ENCODE measurements at regions not wholly inside any gene's neighbourhood (a gene's known extent, or its start where the extent isn't known, plus 50 kb on each side); places are given as distances from the start of the nearest gene placed in this dataset.

DNA sequence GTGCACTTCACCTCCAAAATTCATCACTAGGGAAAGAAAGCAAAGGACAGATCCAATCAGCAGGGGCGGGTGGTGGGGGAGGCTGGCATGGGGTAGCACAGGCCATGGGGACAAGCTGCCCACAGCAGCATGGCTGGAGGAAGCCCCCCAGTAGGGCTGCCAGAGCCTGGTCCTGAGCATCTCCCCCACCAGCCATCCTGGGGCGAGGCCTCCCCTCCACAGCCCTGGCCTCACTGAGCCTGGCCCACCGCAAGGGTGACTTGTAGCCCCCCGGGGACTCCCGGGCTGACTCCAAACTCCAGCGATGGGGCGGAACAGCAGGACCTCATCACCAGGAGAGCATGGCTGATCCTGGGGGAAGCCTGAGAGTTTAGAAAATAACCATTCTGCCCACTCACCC lies 92.4 kb upstream of the TCERG1L start:
- TF ChIP-seq, protein P1, sequence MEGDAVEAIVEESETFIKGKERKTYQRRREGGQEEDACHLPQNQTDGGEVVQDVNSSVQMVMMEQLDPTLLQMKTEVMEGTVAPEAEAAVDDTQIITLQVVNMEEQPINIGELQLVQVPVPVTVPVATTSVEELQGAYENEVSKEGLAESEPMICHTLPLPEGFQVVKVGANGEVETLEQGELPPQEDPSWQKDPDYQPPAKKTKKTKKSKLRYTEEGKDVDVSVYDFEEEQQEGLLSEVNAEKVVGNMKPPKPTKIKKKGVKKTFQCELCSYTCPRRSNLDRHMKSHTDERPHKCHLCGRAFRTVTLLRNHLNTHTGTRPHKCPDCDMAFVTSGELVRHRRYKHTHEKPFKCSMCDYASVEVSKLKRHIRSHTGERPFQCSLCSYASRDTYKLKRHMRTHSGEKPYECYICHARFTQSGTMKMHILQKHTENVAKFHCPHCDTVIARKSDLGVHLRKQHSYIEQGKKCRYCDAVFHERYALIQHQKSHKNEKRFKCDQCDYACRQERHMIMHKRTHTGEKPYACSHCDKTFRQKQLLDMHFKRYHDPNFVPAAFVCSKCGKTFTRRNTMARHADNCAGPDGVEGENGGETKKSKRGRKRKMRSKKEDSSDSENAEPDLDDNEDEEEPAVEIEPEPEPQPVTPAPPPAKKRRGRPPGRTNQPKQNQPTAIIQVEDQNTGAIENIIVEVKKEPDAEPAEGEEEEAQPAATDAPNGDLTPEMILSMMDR (IDR thresholded peaks at IDR 0.05; ENCODE audit: insufficient read depth, low read length, poor library complexity, severe bottlenecking), result no peak
- no peak for DNase-seq (ENCODE audit: extremely low read depth, insufficient read length)
- H3K27me3 ChIP-seq (replicated peaks; ENCODE audit: control insufficient read depth, insufficient read depth, low read length), result no peaks in the 10 kb centered on the region
- no peaks in the 10 kb centered on the region for H3K36me3 ChIP-seq (ENCODE audit: control insufficient read depth, insufficient read depth, low read length)
- no peak overlapping the region for H3K4me3 ChIP-seq (replicated peaks; ENCODE audit: low read depth, low read length)

- DNase-seq (ENCODE audit: extremely low read depth, insufficient read length), result no peak
- H3K27me3 ChIP-seq (replicated peaks; ENCODE audit: control insufficient read depth, insufficient read depth, low read length), result no peaks in the 10 kb centered on the region
- H3K4me3 ChIP-seq (replicated peaks; ENCODE audit: low read depth, low read length), result no peak overlapping the region
- H3K36me3 ChIP-seq (ENCODE audit: control insufficient read depth, insufficient read depth, low read length), result no peaks in the 10 kb centered on the region
- TF ChIP-seq, protein P1 (IDR thresholded peaks at IDR 0.05; ENCODE audit: insufficient read depth, low read length, poor library complexity, severe bottlenecking), result no peak
Observed at GRCh38 chr10:131404886-131405285, 93.4 kb upstream of the TCERG1L start.

GRCh38 chr10:131406676-131407392 lies 95.3 kb upstream of the TCERG1L start:
- no peak for DNase-seq (ENCODE audit: extremely low read depth, insufficient read length)
- no peak overlapping the region for H3K4me3 ChIP-seq (replicated peaks; ENCODE audit: low read depth, low read length)
- H3K36me3 ChIP-seq (ENCODE audit: control insufficient read depth, insufficient read depth, low read length), result no peaks in the 10 kb centered on the region
- TF ChIP-seq, protein P1 (IDR thresholded peaks at IDR 0.05; ENCODE audit: insufficient read depth, low read length, poor library complexity, severe bottlenecking), result no peak
- H3K27me3 ChIP-seq (replicated peaks; ENCODE audit: control insufficient read depth, insufficient read depth, low read length), result no peaks in the 10 kb centered on the region

- no peak for DNase-seq (ENCODE audit: extremely low read depth, insufficient read length)
- Histone ChIP-seq H3K4me3 (replicated peaks; ENCODE audit: low read depth, low read length) (no peak overlapping the region), H3K27me3 (replicated peaks; ENCODE audit: control insufficient read depth, insufficient read depth, low read length) (no peaks in the 10 kb centered on the region), H3K36me3 (ENCODE audit: control insufficient read depth, insufficient read depth, low read length) (no peaks in the 10 kb centered on the region)
- TF ChIP-seq, protein P1 (IDR thresholded peaks at IDR 0.05; ENCODE audit: insufficient read depth, low read length, poor library complexity, severe bottlenecking), result no peak
Observed at GRCh38 chr10:131418681-131419080, 107.2 kb upstream of the TCERG1L start.

DNA sequence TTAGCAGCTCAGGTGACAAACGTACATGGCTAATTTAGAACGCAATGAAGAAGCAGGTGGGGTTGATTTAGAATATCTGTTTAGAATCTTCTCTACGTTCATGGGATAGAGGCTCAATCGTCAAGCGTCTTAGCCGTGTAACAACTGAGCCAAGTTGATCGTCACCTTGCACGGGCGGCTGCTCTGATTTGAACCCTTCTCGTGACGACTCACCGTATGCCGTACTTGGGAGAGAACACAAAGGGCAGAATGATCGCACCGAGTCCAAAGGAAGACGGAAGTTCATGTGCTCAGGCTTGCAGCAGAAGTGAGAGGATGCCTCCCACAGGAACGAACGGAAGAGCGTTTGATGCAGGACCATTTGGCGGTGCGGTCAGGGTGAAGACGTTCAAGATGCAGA lies 108.3 kb upstream of the TCERG1L start:
- no peak for DNase-seq (ENCODE audit: extremely low read depth, insufficient read length)
- Histone ChIP-seq H3K27me3 (replicated peaks; ENCODE audit: control insufficient read depth, insufficient read depth, low read length) (no peaks in the 10 kb centered on the region), H3K36me3 (ENCODE audit: control insufficient read depth, insufficient read depth, low read length) (no peaks in the 10 kb centered on the region)

More for the DNA sequence above, 108.3 kb upstream of the TCERG1L start:
- TF ChIP-seq, protein P1 (IDR thresholded peaks at IDR 0.05; ENCODE audit: insufficient read depth, low read length, poor library complexity, severe bottlenecking), result no peak
- H3K4me3 ChIP-seq (replicated peaks; ENCODE audit: low read depth, low read length), result no peak overlapping the region

Data from GM06990 (cell line).